ENCODE measurements at regions not wholly inside any gene's neighbourhood (a gene's known extent, or its start where the extent isn't known, plus 50 kb on each side); places are given as distances from the start of the nearest gene placed in this dataset.
"Not testable (repeated sequence)": the region's sequence is repeated elsewhere in the genome, so short reads cannot be mapped to it uniquely, and the experiment has no call there.

DNA sequence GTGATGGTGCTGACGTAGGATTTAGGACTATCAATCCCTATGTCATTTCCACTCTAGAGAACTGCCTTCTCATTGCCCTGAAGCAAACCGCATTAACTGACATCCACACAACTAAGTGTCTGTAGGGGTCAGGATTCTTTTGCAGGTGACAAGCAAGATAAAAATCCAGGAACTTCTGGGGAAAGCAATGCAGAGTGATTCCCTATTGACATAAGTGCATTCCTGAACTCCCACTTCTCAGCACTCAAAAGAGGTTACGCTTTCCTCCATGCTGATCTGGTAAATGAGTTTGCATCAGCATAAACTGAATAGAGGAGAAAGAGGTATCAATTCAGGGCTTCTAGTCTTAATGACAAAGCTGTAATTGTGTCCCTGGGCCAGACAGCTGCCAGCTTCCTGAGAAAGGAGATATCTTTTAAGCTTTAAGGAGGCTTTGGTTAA is 224.6 kb upstream of the ISX start:
- no peak for DNase-seq (ENCODE audit: low spot score)

GRCh38 chr22:34841911-34842310 is 224.0 kb upstream of the ISX start:
- no peak for DNase-seq (ENCODE audit: low spot score)

DNA sequence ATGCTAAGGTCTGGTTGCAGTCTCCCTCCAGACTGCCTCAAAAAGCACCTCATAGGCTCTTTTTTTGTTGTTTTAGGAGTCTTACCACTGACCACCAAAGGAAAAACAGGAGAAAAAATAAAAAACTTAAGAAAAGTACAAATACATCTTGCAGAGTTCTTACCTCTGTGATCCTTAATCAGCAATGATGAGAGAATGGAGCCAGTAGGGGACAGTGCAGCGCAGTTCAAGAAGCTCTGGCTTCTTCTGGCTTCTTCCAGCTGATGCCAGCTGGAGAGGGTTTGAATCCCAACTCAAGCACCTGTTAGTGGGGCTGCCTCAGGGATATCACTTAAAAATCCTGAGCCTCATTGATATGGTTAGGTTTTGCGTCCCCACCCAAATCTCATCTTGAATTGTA is 223.3 kb upstream of the ISX start:
- peak; percentile 29 for DNase-seq (ENCODE audit: low spot score)

- not testable (repeated sequence) for DNase-seq (ENCODE audit: low spot score)
Observed at GRCh38 chr22:34843743-34844142, 222.2 kb upstream of the ISX start.

- no peak for DNase-seq (ENCODE audit: low spot score)
Observed at GRCh38 chr22:34845391-34845790, 220.6 kb upstream of the ISX start.

- no peak for DNase-seq (ENCODE audit: low spot score)
Observed at GRCh38 chr22:34847072-34847471, 218.9 kb upstream of the ISX start.

DNA sequence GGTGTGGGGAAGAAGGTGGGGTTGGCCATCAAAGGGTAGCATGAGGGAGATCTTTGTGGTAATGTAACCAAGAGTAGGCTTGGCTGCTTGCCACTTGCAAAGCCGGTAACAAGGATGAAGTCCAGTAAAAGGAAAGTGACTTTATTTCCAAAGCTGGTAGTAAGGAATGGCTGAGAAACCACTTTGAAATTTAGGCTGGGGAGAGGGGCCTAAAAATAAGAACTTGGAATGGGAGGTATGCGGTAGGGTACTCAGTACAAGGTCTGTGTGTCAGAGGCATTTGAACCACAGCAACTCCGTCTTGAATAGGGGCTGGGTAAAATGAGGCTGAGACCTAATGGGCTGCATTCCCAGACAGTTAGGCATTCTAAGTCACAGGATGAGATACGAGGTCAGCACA is 216.0 kb upstream of the ISX start:
- no peak for DNase-seq (ENCODE audit: low spot score)

DNA sequence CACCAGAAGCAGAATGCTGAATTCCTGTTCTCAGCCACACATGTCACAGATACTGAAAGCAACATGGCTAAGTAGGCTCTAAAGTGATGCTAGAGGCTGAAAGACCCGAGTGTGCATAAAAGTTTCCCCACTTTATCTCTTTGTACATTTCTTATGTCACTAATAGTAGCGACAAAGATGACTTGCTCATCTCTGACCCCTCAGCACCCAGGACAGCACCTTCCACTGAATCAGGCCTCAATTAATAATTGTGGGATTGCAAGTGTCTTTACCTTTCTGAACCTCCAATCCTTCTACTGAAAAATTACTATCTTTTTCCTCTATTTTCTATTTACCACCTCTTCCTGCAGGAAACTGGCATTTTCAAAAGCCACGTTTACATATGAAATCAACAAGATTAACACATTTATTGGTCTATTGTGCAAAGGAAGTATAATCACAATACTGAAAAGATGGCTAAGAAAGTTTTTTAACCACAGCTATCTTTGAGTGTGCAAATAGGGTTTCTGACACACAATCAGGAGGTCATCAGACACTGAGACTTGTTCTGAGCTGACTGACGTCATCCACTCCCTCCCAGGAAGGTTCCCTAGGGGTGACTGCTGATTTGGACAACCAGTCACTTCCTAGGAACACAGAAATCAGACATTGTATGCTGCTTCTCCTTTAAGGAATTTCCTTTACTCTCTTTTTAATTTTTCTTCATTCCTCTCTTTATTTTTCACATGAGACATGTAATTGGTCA is 213.9 kb upstream of the ISX start:
- DNase-seq (ENCODE audit: low spot score) = no peak

DNA sequence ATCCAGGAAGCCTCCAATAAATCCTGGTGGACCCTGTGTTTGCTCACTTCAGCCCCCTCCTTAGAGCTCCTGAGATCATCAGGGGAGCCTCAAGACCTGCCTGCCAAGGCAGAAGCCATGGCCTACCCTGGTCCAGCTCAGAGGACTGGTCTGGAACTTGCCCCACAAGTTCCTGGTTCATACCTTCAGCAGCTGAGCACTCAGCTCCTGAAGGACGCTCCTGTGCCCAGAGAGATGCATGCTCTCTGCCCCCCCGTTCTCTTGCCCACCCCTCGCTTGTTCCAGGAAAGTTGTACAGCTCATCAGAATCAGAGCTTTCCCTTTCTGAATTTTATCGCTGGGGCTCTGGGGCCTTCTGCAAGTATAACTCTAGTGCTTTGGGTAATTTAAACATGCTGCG is 210.5 kb upstream of the ISX start:
- no peak for DNase-seq (ENCODE audit: low spot score)

DNA sequence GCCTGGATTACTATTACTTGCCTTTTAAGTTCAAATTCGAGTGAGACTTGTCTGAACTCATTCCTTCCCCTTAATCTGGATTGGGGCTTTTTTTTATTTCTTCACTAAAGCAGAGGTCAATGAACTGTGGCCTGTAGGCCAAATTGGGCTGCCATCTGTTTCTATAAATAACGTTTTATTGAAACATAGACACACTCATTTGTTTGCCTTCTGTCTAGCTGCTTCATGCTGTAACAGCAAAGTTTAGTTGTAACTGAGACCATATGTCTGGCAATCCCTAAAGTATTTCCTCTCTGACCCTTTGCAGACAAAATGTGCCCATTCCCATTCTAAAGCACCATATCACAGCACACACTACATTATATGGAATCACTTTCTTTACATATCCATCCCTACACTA is 207.9 kb upstream of the ISX start:
- no peak for DNase-seq (ENCODE audit: low spot score)

DNA sequence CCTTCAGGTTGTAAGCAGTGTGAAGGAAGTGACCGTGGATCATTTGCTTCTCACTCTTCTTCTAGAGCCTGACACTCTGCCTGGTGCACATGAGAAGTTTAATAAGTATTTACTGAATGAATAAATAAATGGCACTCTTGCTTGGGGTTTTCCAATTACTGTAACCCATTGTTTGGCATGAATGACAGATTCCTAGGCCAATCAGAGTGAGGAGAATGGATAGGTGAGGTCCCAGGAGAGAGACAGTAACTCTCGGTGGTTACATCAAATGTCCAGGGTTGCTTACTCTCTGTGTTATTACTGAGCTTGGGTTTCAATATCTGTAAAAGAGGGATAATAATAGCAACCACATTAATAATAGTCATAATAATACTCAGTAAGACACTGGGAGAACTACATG is 204.2 kb upstream of the ISX start:
- no peak for DNase-seq (ENCODE audit: low spot score)

GRCh38 chr22:34866081-34866480 is 199.9 kb upstream of the ISX start:
- no peak for DNase-seq (ENCODE audit: low spot score)

DNA sequence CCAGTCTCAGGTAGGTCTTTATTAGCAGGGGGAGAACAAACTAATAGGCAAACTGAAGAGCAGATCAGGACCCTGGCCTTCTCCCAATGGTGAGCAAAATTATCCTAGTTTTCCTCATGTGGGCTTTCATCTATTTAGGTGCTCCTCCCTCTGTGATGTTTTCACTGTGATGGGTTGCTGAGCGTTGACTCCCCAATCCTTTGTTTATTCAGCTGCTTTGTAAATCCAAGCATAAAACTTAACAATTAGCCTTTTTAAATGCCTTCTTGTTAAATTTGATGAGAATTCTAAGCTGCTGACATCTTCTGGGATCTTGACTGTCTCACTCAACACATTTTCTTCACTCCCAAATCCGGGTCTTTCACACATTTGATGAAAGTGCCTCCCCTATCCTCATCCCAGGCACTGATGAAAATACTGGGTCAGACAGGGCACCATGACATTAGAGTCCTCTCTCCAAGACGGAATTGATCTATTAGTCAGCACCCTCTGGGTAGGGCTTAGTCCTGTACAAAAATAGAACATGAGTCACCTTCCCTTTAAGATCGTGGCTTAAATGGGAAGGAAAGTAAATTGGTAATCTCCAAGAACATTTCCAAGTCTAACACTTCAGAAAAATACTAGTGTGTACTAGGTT is 199.3 kb upstream of the ISX start:
- no peak for DNase-seq (ENCODE audit: low spot score)

DNA sequence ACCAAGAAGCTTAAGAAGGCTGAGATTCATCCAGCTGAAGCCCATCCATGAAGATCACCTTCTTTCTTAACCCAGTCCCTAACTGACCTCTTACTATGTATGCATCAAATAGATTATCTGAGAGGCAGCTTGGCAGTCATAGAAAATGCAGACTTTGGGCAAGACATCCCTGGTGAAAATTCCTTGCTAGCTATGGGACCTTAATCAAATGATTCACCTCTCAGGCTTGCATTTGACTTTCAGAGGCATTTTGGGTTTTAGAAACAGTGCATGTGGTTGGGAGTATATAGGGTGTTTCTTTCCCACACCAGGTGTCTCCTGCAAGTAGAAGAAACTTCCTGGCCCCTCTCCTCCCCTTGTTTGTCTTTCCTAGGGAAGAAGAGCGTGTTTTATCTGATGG is 188.5 kb upstream of the ISX start:
- no peak for DNase-seq (ENCODE audit: low spot score)

DNA sequence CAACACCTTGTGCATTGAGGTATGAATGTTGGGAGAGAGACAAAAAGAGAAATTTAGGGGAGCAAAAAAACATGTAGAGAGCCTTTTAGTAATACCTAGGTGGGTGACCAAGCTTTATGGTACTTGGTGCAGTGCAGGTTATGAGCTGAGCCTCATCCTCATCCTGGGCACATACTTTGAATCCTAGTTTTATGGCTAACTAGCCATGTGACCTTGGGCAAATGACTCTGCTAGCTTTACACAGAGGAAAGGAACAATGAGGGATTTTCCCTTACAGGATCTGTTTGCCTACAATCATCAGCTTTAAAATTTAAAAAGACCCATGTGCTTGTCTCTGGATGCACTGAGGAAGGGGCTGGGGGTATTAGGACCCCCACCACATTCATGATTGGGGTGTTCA is 187.8 kb upstream of the ISX start:
- DNase-seq (ENCODE audit: low spot score) = no peak

- no peak for DNase-seq (ENCODE audit: low spot score)
Observed at GRCh38 chr22:34879001-34879400, 187.0 kb upstream of the ISX start.

GRCh38 chr22:34880662-34881061 is 185.3 kb upstream of the ISX start:
- DNase-seq (ENCODE audit: low spot score) = no peak

DNA sequence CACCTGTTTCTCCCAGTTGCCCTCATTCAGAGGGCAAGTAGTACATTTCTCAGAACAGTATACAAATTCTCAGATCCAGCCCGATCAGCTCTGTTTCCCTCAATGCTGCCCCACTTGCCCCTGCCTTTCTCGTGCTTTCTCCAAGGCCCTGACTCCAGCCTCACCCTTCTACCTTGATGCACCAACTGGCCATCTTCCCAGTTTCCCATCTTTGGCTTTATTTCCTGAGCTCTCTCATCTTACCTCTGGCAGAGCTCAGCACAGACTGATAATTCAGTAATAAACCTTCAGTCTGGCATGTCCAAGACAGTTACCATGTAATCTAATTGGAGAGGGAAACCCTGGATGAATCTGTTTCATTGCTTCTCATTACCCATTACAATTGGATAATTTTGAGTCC is 184.5 kb upstream of the ISX start:
- no peak for DNase-seq (ENCODE audit: low spot score)

- no peak for DNase-seq (ENCODE audit: low spot score)
Observed at GRCh38 chr22:34885852-34886251, 180.1 kb upstream of the ISX start.

- DNase-seq (ENCODE audit: low spot score) = no peak
Observed at GRCh38 chr22:34886391-34886790, 179.6 kb upstream of the ISX start.

GRCh38 chr22:34886812-34887211 is 179.1 kb upstream of the ISX start:
- no peak for DNase-seq (ENCODE audit: low spot score)

GRCh38 chr22:34897126-34897525 is 168.8 kb upstream of the ISX start:
- no peak for DNase-seq (ENCODE audit: low spot score)

- DNase-seq (ENCODE audit: low spot score) = no peak
Observed at GRCh38 chr22:34902335-34902734, 163.6 kb upstream of the ISX start.

DNA sequence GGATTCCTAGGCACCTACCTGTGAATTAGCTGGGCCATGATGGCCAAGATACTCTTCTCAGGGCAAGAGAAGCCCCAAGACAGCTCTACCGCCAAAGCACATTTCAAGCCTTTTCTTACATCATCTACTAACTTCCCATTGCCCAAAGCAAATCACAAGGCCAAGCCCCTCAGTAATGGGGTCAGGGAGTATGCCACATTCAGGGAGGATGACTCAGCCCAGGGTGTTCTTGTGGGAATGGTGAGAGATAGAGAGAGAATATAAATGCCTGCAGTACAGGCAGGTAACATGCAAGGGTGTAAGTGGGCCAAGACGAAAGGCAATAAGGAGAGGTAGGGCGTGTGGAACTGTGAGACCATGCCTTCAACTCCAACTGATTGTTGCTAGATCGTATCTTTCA is 162.5 kb upstream of the ISX start:
- DNase-seq (ENCODE audit: low spot score) = no peak

Measured in D341Med (cell line).